Endothelial cell (in vitro differentiated cells): ENCODE measurements at regions not wholly inside any gene's neighbourhood (a gene's known extent, or its start where the extent isn't known, plus 50 kb on each side); places are given as distances from the start of the nearest gene placed in this dataset.

Experiments used
- DNase-seq: peaks from one replicate; pipeline ENCODE4 v3.0.0; 2021; ENCODE audit warnings: low spot score
- H3K27ac Mint-ChIP-seq: one replicate; pipeline ENCODE4 v1.8.0; 2021; ENCODE audit warnings: mixed read lengths, inconsistent platforms; ENCODE audit not compliant: unreplicated experiment
- H3K27me3 Mint-ChIP-seq: one replicate; pipeline ENCODE4 v1.8.0; 2021; ENCODE audit warnings: mild to moderate bottlenecking, moderate library complexity, mixed read lengths, inconsistent platforms; ENCODE audit not compliant: unreplicated experiment
- H3K36me3 Mint-ChIP-seq: one replicate; pipeline ENCODE4 v1.8.0; 2021; ENCODE audit warnings: mild to moderate bottlenecking, low read depth, mixed read lengths, inconsistent platforms; ENCODE audit not compliant: unreplicated experiment
- H3K4me1 Mint-ChIP-seq: one replicate; pipeline ENCODE4 v1.8.0; 2021; ENCODE audit warnings: mild to moderate bottlenecking, mixed read lengths, inconsistent platforms; ENCODE audit not compliant: unreplicated experiment
- H3K4me3 Mint-ChIP-seq: one replicate; pipeline ENCODE4 v1.8.0; 2021; ENCODE audit warnings: mild to moderate bottlenecking, mixed read lengths, inconsistent platforms; ENCODE audit not compliant: unreplicated experiment
- H3K9me3 Mint-ChIP-seq: one replicate; pipeline ENCODE4 v1.8.0; 2021; ENCODE audit warnings: mixed read lengths, inconsistent platforms; ENCODE audit not compliant: unreplicated experiment
- CTCF ChIP-seq: fragments of 200-600 bp; sonication (generic); IDR thresholded peaks from one replicate; pipeline ENCODE4 v1.5.0; 2021; ENCODE audit warnings: antibody characterized with exemption; ENCODE audit not compliant: unreplicated experiment

- DNase-seq, result no peak
- Mint-ChIP-seq H3K4me3 (no peak overlapping the region), H3K27ac (no peak overlapping the region), H3K27me3 (peaks cover 5% of the 10 kb centered on the region), H3K9me3 (peaks cover 24% of the 10 kb centered on the region), H3K36me3 (peaks cover 28% of the 10 kb centered on the region), H3K4me1 (peaks cover 43% of the 10 kb centered on the region)
- TF ChIP-seq CTCF, result no peak
Observed at GRCh38 chr2:191483117-191483516, 194.8 kb upstream of the NABP1 start.

GRCh38 chr2:191486584-191487320, 191.2 kb upstream of the NABP1 start:
- TF ChIP-seq CTCF, result no peak
- peaks cover 28% of the 10 kb centered on the region for H3K4me1 Mint-ChIP-seq
- peaks cover 14% of the 10 kb centered on the region for H3K36me3 Mint-ChIP-seq
- no peak overlapping the region for H3K4me3 Mint-ChIP-seq
- H3K27me3 Mint-ChIP-seq, result peaks cover 1% of the 10 kb centered on the region
- DNase-seq, result no peak
- H3K9me3 Mint-ChIP-seq, result peaks cover 13% of the 10 kb centered on the region
- no peak overlapping the region for H3K27ac Mint-ChIP-seq

GRCh38 chr2:191488135-191488534, 189.8 kb upstream of the NABP1 start:
- Mint-ChIP-seq H3K4me1 (peaks cover 26% of the 10 kb centered on the region), H3K27me3 (no peaks in the 10 kb centered on the region), H3K36me3 (peaks cover under 1% of the 10 kb centered on the region), H3K9me3 (peaks cover 4% of the 10 kb centered on the region), H3K4me3 (no peak overlapping the region), H3K27ac (peak overlapping the region; percentile 10)
- no peak for DNase-seq
- TF ChIP-seq CTCF, result no peak

- H3K27ac Mint-ChIP-seq, result no peak overlapping the region
- no peak for DNase-seq
- peaks cover 26% of the 10 kb centered on the region for H3K4me1 Mint-ChIP-seq
- H3K9me3 Mint-ChIP-seq, result no peaks in the 10 kb centered on the region
- H3K36me3 Mint-ChIP-seq, result peaks cover 1% of the 10 kb centered on the region
- H3K4me3 Mint-ChIP-seq, result no peak overlapping the region
- no peaks in the 10 kb centered on the region for H3K27me3 Mint-ChIP-seq
- no peak for TF ChIP-seq CTCF
Observed at GRCh38 chr2:191489177-191489576, 188.8 kb upstream of the NABP1 start.

- Mint-ChIP-seq H3K4me1 (peaks cover 7% of the 10 kb centered on the region), H3K9me3 (no peaks in the 10 kb centered on the region), H3K27ac (no peak overlapping the region), H3K27me3 (no peaks in the 10 kb centered on the region), H3K4me3 (no peak overlapping the region), H3K36me3 (peaks cover 5% of the 10 kb centered on the region)
- TF ChIP-seq CTCF, result no peak
- no peak for DNase-seq
Observed at GRCh38 chr2:191496838-191497237, 181.1 kb upstream of the NABP1 start.
